ENCODE measurements at regions not wholly inside any gene's neighbourhood (a gene's known extent, or its start where the extent isn't known, plus 50 kb on each side); places are given as distances from the start of the nearest gene placed in this dataset.
"Not testable (repeated sequence)": the region's sequence is repeated elsewhere in the genome, so short reads cannot be mapped to it uniquely, and the experiment has no call there.

- Histone ChIP-seq H3K36me3 (no peaks in the 10 kb centered on the region), H3K4me1 (no peaks in the 10 kb centered on the region), H3K9me3 (no peaks in the 10 kb centered on the region), H3K27ac (no peak overlapping the region), H3K27me3 (peaks cover 0 to 4% (median 0%) of the 10 kb centered on the region in 4 donors), H3K4me3 (no peak overlapping the region)
- DNase-seq: no peak
- TF ChIP-seq CTCF (IDR thresholded peaks at IDR 0.05): no peak
- no peak for FAIRE-seq
- intact Hi-C loops (cut with DNase I): no loop called here
- WGBS, 2 donors: 53 to 56% methylated on average over 3 of the region's 3 CpGs
- no peak for ATAC-seq
Observed at GRCh38 chr2:176872406-176872805, 340.2 kb upstream of the HNRNPA3 start.

- 36 to 48% methylated on average over 4 of the region's 4 CpGs for WGBS, 2 donors
- no peak overlapping the region for H3K27ac ChIP-seq
- FAIRE-seq (no peak), DNase-seq (no peak), ATAC-seq (no peak)
- no peaks in the 10 kb centered on the region for H3K4me1 ChIP-seq
- H3K36me3 ChIP-seq: no peaks in the 10 kb centered on the region
- H3K9me3 ChIP-seq: no peaks in the 10 kb centered on the region
- H3K4me3 ChIP-seq: no peak overlapping the region
- peaks cover 0 to 4% (median 0%) of the 10 kb centered on the region in 4 donors for H3K27me3 ChIP-seq
- intact Hi-C loops (cut with DNase I): no loop called here
- TF ChIP-seq CTCF (IDR thresholded peaks at IDR 0.05): no peak
Observed at GRCh38 chr2:176873403-176873802, 339.2 kb upstream of the HNRNPA3 start.

GRCh38 chr2:176876493-176877103, 336.0 kb upstream of the HNRNPA3 start:
- Histone ChIP-seq H3K27me3 (peaks cover 0 to 4% (median 0%) of the 10 kb centered on the region in 4 donors), H3K27ac (no peak overlapping the region), H3K36me3 (no peaks in the 10 kb centered on the region), H3K4me1 (no peaks in the 10 kb centered on the region), H3K9me3 (no peaks in the 10 kb centered on the region), H3K4me3 (no peak overlapping the region)
- WGBS, 2 donors: 71 to 77% methylated on average over 4 of the region's 4 CpGs
- no peak for ATAC-seq
- intact Hi-C loops (cut with DNase I): no loop called here
- no peak for FAIRE-seq
- no peak for TF ChIP-seq CTCF (IDR thresholded peaks at IDR 0.05)
- no peak for DNase-seq

GRCh38 chr2:176879426-176879995, 333.1 kb upstream of the HNRNPA3 start:
- no peaks in the 10 kb centered on the region for H3K36me3 ChIP-seq
- ATAC-seq (no peak), DNase-seq (no peak), FAIRE-seq (no peak)
- no peak for TF ChIP-seq CTCF (IDR thresholded peaks at IDR 0.05)
- H3K9me3 ChIP-seq: no peaks in the 10 kb centered on the region
- H3K27me3 ChIP-seq: peaks cover 0 to 2% (median 0%) of the 10 kb centered on the region in 4 donors
- intact Hi-C loops (cut with DNase I): no loop called here
- WGBS, 2 donors: 51 to 62% methylated on average over 5 of the region's 5 CpGs
- H3K27ac ChIP-seq: no peak overlapping the region
- H3K4me3 ChIP-seq: no peak overlapping the region
- no peaks in the 10 kb centered on the region for H3K4me1 ChIP-seq

GRCh38 chr2:176882045-176882444, 330.5 kb upstream of the HNRNPA3 start:
- H3K36me3 ChIP-seq; intact Hi-C loops (cut with DNase I); DNase-seq; H3K27me3 ChIP-seq; H3K4me1 ChIP-seq; H3K4me3 ChIP-seq; FAIRE-seq; ATAC-seq; H3K27ac ChIP-seq; H3K9me3 ChIP-seq: not testable (repeated sequence)
- 86 to 87% methylated on average over 1 of the region's 1 CpG for WGBS, 2 donors

All from pancreas (tissue), 10 donors.